HEK293 (cell line): ENCODE measurements at regions not wholly inside any gene's neighbourhood (a gene's known extent, or its start where the extent isn't known, plus 50 kb on each side); places are given as distances from the start of the nearest gene placed in this dataset.

Experiments used
- CTCF ChIP-seq: fragments of 450-650 bp; formaldehyde crosslinking; IDR thresholded peaks from 2 replicates; pipeline ENCODE4 v1.5.1; 2016; ENCODE audit warnings: missing biosample characterization, missing genetic modification characterization
- KLF16 ChIP-seq: fragments of 450-650 bp; formaldehyde crosslinking; IDR thresholded peaks from 2 replicates; pipeline ENCODE4 v1.5.1; 2017; ENCODE audit warnings: missing biosample characterization, missing genetic modification characterization
- SCRT2 ChIP-seq: fragments of 450-650 bp; formaldehyde crosslinking; IDR thresholded peaks from 2 replicates; pipeline ENCODE4 v1.5.1; 2016; ENCODE audit warnings: missing biosample characterization, missing genetic modification characterization
- ZNF121 ChIP-seq: fragments of 450-650 bp; formaldehyde crosslinking; IDR thresholded peaks from 2 replicates; pipeline ENCODE4 v1.5.1; 2016; ENCODE audit warnings: missing biosample characterization, missing genetic modification characterization

GRCh38 chr12:58593557-58594304, 326.6 kb downstream of the LRIG3 start:
- TF ChIP-seq SCRT2 (tag by site-specific recombination), result no peak
- no peak for TF ChIP-seq KLF16 (tag by site-specific recombination)
- TF ChIP-seq ZNF121 (tag by site-specific recombination), result no peak
- no peak for TF ChIP-seq CTCF (tag by site-specific recombination)
